K562 (cell line): ENCODE measurements at regions not wholly inside any gene's neighbourhood (a gene's known extent, or its start where the extent isn't known, plus 50 kb on each side); places are given as distances from the start of the nearest gene placed in this dataset.

Experiments
- ATAC-seq: fragments of 200-7000 bp; cut with Tn5 transposase; 3 replicates; pipeline ENCODE4 v1.9.1; 2020; ENCODE audit warnings: moderate library complexity
- BruUV-seq: library from RNA; stranded (reverse); fragments of 400-500 nt; replicated peaks from 2 replicates; lab custom pipeline; 2021; lab: Mats Ljungman, UMichigan
- CTCF ChIA-PET: fragments of 300-600 bp; formaldehyde crosslinking; extraction: SDS; loops from one replicate; lab custom pipeline; 2021; ENCODE audit warnings: low intra/inter-chr PET ratio; lab: Yijun Ruan, JAX
- POLR2A ChIA-PET: fragments of 300-600, 350-650 bp; sonication (Branson Sonifier 250); formaldehyde crosslinking; extraction: SDS; loops from one replicate; lab custom pipeline; 2021; ENCODE audit warnings: antibody characterized with exemption, inconsistent platforms; lab: Yijun Ruan, JAX
- DNase-seq, 4 experiments: peaks; one replicate each; pipeline versions ENCODE4 v3.0.0 to v3.0.0-alpha.2; 2011 to 2018; ENCODE audit warnings: low spot score in 3 of 4, mixed read lengths in 3 of 4; ENCODE audit errors: extremely low read depth in 1 of 4
- FAIRE-seq: peaks from 2 replicates; lab custom pipeline; 2011; peaks lifted over from hg19 to GRCh38; lab: Jason Lieb, UNC
- H2AFZ ChIP-seq: 2 replicates; pipeline ENCODE4 v1.6.0; 2011; ENCODE audit warnings: low read depth, low read length, control low read depth, inconsistent platforms
- H3K27ac ChIP-seq: fragments of 200-600 bp; 3 replicates; pipeline ENCODE4 v1.8.0; 2011; ENCODE audit warnings: low read depth, mild to moderate bottlenecking, control low read depth, inconsistent platforms, low read length, moderate library complexity, mixed read lengths; ENCODE audit errors: extremely low read depth
- H3K27me3 ChIP-seq, 2 experiments: fragments of 300-600 bp in 1 of 2; 2 replicates in 1 of 2; 3 replicates in 1 of 2; pipeline versions ENCODE4 v1.6.0 to v1.8.0; 2011; ENCODE audit warnings: inconsistent platforms in 2 of 2, low read length in 2 of 2, mild to moderate bottlenecking in 1 of 2, mixed read lengths in 1 of 2, moderate library complexity in 1 of 2; ENCODE audit not compliant: control insufficient read depth in 2 of 2, insufficient read depth in 2 of 2
- H3K36me3 ChIP-seq: fragments of 300-600 bp; 3 replicates; pipeline ENCODE4 v1.8.0; 2011; ENCODE audit warnings: mild to moderate bottlenecking, low read length, inconsistent platforms; ENCODE audit not compliant: control insufficient read depth, insufficient read depth
- H3K4me1 ChIP-seq, 2 experiments: fragments of 200-600 bp in 1 of 2; replicated peaks in 1 of 2; 2 replicates in 1 of 2; 3 replicates in 1 of 2; pipeline versions ENCODE4 v1.5.1 to v1.8.0; 2011; ENCODE audit warnings: inconsistent platforms in 2 of 2, low read length in 2 of 2, mild to moderate bottlenecking in 1 of 2, mixed read lengths in 1 of 2, moderate library complexity in 1 of 2; ENCODE audit not compliant: control insufficient read depth in 2 of 2, insufficient read depth in 2 of 2
- H3K4me2 ChIP-seq: 2 replicates; pipeline ENCODE4 v1.6.1; 2011; ENCODE audit warnings: low read length, control low read depth, inconsistent platforms, mixed read lengths; ENCODE audit not compliant: insufficient read depth
- H3K4me3 ChIP-seq: fragments of 200-600 bp; sonication (generic), shearing (Covaris generic); 2 replicates; pipeline ENCODE4 v1.5.1; 2016; ENCODE audit warnings: control low read depth, inconsistent platforms
- H3K79me2 ChIP-seq: fragments of 200-600 bp; 3 replicates; pipeline ENCODE4 v1.8.0; 2011; ENCODE audit warnings: low read length, inconsistent platforms; ENCODE audit not compliant: control insufficient read depth, insufficient read depth
- H3K9ac ChIP-seq, 2 experiments: 2 replicates each; pipeline versions ENCODE4 v1.6.0 to v1.6.1; 2011; ENCODE audit warnings: low read depth in 2 of 2, low read length in 2 of 2, control low read depth in 1 of 2, inconsistent platforms in 1 of 2, mild to moderate bottlenecking in 1 of 2, mixed read lengths in 1 of 2; ENCODE audit not compliant: insufficient read depth in 1 of 2
- H3K9me1 ChIP-seq: one replicate; pipeline ENCODE4 v1.6.0; 2011; ENCODE audit warnings: inconsistent platforms, mild to moderate bottlenecking, low read length, moderate library complexity; ENCODE audit not compliant: control insufficient read depth, insufficient read depth
- H3K9me3 ChIP-seq: replicated peaks from 2 replicates; pipeline ENCODE4 v1.5.1; 2011; ENCODE audit warnings: low read depth, low read length, inconsistent platforms; ENCODE audit not compliant: control insufficient read depth, insufficient read depth
- H4K20me1 ChIP-seq: replicated peaks from 2 replicates; pipeline ENCODE4 v1.6.1; 2011; ENCODE audit warnings: low read length, inconsistent platforms, mixed read lengths; ENCODE audit not compliant: control insufficient read depth, insufficient read depth
- BCL6 ChIP-seq: fragments of 250-450 bp; sonication (Bioruptor Pico); IDR thresholded peaks from 2 replicates; pipeline ENCODE4 v1.4.0; 2020
- DDX20 ChIP-seq: fragments of 450-650 bp; IDR thresholded peaks from 2 replicates; pipeline ENCODE4 v1.6.1; 2016; ENCODE audit warnings: missing genetic modification characterization, low read depth, mild to moderate bottlenecking, missing compliant biosample characterization, moderate library complexity
- HDAC1 ChIP-seq, 2 experiments: fragments of 450-650 bp; IDR thresholded peaks; 2 replicates each; pipeline ENCODE4 v1.6.1; 2016 to 2017; ENCODE audit warnings: inconsistent platforms in 1 of 2, mild to moderate bottlenecking in 1 of 2, moderate library complexity in 1 of 2
- SP1 ChIP-seq: sonication (generic); formaldehyde crosslinking; IDR thresholded peaks from 2 replicates; pipeline ENCODE4 v1.8.1; 2022; ENCODE audit warnings: mild to moderate bottlenecking, missing genetic modification reagents
- SRSF7 ChIP-seq: fragments of 200-400 bp; formaldehyde crosslinking; optimal IDR thresholded peaks from 2 replicates; pipeline ENCODE3; 2017; ENCODE audit warnings: mild to moderate bottlenecking, low read depth, low read length
- ZBTB17 ChIP-seq: fragments of 450-650 bp; formaldehyde crosslinking; IDR thresholded peaks from 2 replicates; pipeline ENCODE4 v1.4.0; 2020; ENCODE audit warnings: mild to moderate bottlenecking
- ZKSCAN3 ChIP-seq: fragments of 250-450 bp; sonication (Bioruptor Pico); IDR thresholded peaks from 2 replicates; pipeline ENCODE4 v1.4.0; 2020
- WGBS: fragments of 100-300 bp; shearing (Covaris generic); methylation state at CpG from one replicate; pipeline ENCODE4 v1.1.6; 2016; ENCODE audit warnings: low coverage, mixed read lengths; ENCODE audit not compliant: insufficient coverage; ENCODE audit errors: missing lambda C conversion rate; 5-methylcytosine and 5-hydroxymethylcytosine counted together
- in situ Hi-C: fragments of 300-500 bp; cut with MboI; formaldehyde crosslinking; loops from 4 replicates; pipeline ENCODE4 v1.15.0; 2018; ENCODE audit warnings: inconsistent platforms, mixed read lengths
- intact Hi-C: fragments of 100-400 bp; cut with micrococcal nuclease; formaldehyde crosslinking; loops from 2 replicates; pipeline ENCODE4 v1.14.2; 2022
- TF ChIP-seq, protein P1 (sequence below): fragments of 200-600 bp; sonication (generic); IDR thresholded peaks from one replicate; pipeline ENCODE4 v1.6.1; 2012; ENCODE audit warnings: mild to moderate bottlenecking, low read depth, low read length, inconsistent platforms
- TF ChIP-seq, protein P2 (sequence below): conservative IDR thresholded peaks from 2 replicates; pipeline ENCODE4 v1.6.1; 2011; ENCODE audit warnings: low read depth, mild to moderate bottlenecking, low read length; ENCODE audit not compliant: control insufficient read depth

DNA sequence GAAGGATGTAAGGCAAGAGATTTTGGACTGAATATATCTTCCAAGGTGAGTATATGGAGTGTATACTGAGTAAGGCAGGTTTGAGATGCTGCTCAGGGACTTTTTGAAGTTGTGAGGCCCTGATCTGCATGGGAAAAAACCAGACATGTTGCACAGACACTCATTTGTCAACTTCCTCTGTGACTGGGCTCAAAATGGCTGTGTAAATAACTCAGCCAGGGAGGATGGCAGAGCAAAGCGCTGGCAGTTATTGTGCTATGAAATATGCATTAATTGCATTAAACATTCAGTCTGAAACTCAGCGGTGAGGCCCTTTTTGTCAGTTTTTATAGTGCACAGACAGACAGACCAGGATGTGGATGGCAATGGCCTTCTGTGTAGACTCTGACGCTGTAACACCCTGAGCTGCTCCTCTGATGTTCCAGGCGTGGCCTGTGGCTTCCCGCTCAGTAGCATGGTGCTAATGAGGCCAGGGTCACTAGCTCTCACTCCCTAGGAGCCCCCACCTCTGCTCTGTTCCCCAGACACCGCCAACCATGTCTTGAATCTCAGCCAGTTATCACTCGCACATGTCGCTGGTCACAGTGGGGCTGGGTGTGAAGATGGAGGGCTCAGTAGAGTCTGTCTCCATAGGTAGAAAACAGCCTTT lies 307.0 kb upstream of the PROX1 start:
- no peaks in the 10 kb centered on the region for H4K20me1 ChIP-seq
- no peak overlapping the region for H3K27ac ChIP-seq
- DNase-seq (no peak), FAIRE-seq (no peak), ATAC-seq (no peak; the same call in 2 of the 3 replicates)
- in situ Hi-C loops (no loop called here), intact Hi-C loops (no loop called here)
- H3K9me3 ChIP-seq = no peaks in the 10 kb centered on the region
- ChIA-PET CTCF (no interaction called here), POLR2A (interaction anchor here (1.0 kb wide), 1 partner anchor 14 kb away, joined by 3 read pairs; no protein-coding TSS in a partner anchor)
- H3K36me3 ChIP-seq = no peaks in the 10 kb centered on the region
- no peaks in the 10 kb centered on the region for H3K9me1 ChIP-seq
- 4% methylated on average over 8 of the region's 8 CpGs for WGBS
- H3K9ac ChIP-seq = no peak overlapping the region
- no peaks in the 10 kb centered on the region for H3K4me1 ChIP-seq
- H3K27me3 ChIP-seq = peaks cover 0 to 5% of the 10 kb centered on the region in 2 experiments; a peak in 1 of 5 replicates
- BruUV-seq = no TSS peak
- no peak overlapping the region for H3K4me2 ChIP-seq
- no peak overlapping the region for H2AFZ ChIP-seq
- H3K4me3 ChIP-seq = no peak overlapping the region
- H3K79me2 ChIP-seq = no peaks in the 10 kb centered on the region
- TF ChIP-seq ZBTB17 (CRISPR knock-in tag) = no peak
- TF ChIP-seq SP1 (CRISPR knock-in tag) = no peak
- TF ChIP-seq, protein P1, sequence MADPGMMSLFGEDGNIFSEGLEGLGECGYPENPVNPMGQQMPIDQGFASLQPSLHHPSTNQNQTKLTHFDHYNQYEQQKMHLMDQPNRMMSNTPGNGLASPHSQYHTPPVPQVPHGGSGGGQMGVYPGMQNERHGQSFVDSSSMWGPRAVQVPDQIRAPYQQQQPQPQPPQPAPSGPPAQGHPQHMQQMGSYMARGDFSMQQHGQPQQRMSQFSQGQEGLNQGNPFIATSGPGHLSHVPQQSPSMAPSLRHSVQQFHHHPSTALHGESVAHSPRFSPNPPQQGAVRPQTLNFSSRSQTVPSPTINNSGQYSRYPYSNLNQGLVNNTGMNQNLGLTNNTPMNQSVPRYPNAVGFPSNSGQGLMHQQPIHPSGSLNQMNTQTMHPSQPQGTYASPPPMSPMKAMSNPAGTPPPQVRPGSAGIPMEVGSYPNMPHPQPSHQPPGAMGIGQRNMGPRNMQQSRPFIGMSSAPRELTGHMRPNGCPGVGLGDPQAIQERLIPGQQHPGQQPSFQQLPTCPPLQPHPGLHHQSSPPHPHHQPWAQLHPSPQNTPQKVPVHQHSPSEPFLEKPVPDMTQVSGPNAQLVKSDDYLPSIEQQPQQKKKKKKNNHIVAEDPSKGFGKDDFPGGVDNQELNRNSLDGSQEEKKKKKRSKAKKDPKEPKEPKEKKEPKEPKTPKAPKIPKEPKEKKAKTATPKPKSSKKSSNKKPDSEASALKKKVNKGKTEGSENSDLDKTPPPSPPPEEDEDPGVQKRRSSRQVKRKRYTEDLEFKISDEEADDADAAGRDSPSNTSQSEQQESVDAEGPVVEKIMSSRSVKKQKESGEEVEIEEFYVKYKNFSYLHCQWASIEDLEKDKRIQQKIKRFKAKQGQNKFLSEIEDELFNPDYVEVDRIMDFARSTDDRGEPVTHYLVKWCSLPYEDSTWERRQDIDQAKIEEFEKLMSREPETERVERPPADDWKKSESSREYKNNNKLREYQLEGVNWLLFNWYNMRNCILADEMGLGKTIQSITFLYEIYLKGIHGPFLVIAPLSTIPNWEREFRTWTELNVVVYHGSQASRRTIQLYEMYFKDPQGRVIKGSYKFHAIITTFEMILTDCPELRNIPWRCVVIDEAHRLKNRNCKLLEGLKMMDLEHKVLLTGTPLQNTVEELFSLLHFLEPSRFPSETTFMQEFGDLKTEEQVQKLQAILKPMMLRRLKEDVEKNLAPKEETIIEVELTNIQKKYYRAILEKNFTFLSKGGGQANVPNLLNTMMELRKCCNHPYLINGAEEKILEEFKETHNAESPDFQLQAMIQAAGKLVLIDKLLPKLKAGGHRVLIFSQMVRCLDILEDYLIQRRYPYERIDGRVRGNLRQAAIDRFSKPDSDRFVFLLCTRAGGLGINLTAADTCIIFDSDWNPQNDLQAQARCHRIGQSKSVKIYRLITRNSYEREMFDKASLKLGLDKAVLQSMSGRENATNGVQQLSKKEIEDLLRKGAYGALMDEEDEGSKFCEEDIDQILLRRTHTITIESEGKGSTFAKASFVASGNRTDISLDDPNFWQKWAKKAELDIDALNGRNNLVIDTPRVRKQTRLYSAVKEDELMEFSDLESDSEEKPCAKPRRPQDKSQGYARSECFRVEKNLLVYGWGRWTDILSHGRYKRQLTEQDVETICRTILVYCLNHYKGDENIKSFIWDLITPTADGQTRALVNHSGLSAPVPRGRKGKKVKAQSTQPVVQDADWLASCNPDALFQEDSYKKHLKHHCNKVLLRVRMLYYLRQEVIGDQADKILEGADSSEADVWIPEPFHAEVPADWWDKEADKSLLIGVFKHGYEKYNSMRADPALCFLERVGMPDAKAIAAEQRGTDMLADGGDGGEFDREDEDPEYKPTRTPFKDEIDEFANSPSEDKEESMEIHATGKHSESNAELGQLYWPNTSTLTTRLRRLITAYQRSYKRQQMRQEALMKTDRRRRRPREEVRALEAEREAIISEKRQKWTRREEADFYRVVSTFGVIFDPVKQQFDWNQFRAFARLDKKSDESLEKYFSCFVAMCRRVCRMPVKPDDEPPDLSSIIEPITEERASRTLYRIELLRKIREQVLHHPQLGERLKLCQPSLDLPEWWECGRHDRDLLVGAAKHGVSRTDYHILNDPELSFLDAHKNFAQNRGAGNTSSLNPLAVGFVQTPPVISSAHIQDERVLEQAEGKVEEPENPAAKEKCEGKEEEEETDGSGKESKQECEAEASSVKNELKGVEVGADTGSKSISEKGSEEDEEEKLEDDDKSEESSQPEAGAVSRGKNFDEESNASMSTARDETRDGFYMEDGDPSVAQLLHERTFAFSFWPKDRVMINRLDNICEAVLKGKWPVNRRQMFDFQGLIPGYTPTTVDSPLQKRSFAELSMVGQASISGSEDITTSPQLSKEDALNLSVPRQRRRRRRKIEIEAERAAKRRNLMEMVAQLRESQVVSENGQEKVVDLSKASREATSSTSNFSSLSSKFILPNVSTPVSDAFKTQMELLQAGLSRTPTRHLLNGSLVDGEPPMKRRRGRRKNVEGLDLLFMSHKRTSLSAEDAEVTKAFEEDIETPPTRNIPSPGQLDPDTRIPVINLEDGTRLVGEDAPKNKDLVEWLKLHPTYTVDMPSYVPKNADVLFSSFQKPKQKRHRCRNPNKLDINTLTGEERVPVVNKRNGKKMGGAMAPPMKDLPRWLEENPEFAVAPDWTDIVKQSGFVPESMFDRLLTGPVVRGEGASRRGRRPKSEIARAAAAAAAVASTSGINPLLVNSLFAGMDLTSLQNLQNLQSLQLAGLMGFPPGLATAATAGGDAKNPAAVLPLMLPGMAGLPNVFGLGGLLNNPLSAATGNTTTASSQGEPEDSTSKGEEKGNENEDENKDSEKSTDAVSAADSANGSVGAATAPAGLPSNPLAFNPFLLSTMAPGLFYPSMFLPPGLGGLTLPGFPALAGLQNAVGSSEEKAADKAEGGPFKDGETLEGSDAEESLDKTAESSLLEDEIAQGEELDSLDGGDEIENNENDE = no peak
- no peak for TF ChIP-seq DDX20 (tag)
- no peak for TF ChIP-seq BCL6
- no peak for TF ChIP-seq HDAC1 (IDR thresholded peaks at IDR 0.05)
- no peak for TF ChIP-seq ZKSCAN3 (CRISPR knock-in tag)
- TF ChIP-seq SRSF7 = no peak
- TF ChIP-seq, protein P2, sequence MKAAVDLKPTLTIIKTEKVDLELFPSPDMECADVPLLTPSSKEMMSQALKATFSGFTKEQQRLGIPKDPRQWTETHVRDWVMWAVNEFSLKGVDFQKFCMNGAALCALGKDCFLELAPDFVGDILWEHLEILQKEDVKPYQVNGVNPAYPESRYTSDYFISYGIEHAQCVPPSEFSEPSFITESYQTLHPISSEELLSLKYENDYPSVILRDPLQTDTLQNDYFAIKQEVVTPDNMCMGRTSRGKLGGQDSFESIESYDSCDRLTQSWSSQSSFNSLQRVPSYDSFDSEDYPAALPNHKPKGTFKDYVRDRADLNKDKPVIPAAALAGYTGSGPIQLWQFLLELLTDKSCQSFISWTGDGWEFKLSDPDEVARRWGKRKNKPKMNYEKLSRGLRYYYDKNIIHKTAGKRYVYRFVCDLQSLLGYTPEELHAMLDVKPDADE = no peak
